Vagina (tissue), 2 donors: ENCODE measurements at regions not wholly inside any gene's neighbourhood (a gene's known extent, or its start where the extent isn't known, plus 50 kb on each side); places are given as distances from the start of the nearest gene placed in this dataset. TPM values are rescaled to one million over a fixed set of nuclear protein-coding genes. Genes with fewer than 3 reads are reported as not detected.

ENCODE experiments used
- DNase-seq, 2 donors: peaks; one replicate each; pipeline ENCODE4 v3.0.0-alpha.2; 2017; ENCODE audit errors: extremely low spot score in 2 of 2
- H3K27ac ChIP-seq: fragments of 200-600 bp; sonication (generic); one replicate; pipeline ENCODE4 v1.5.1; 2019
- H3K27me3 ChIP-seq: fragments of 200-600 bp; sonication (generic); one replicate; pipeline ENCODE4 v1.5.1; 2019
- H3K36me3 ChIP-seq, 2 donors: fragments of 200-600 bp; sonication (generic); one replicate each; pipeline ENCODE4 v1.5.1; 2017 to 2019
- H3K4me1 ChIP-seq: fragments of 200-600 bp; sonication (generic); one replicate; pipeline ENCODE4 v1.5.1; 2019
- H3K4me3 ChIP-seq, 2 donors: fragments of 200-600 bp; sonication (generic); 1 replicate in 1 of 2; 2 replicates in 1 of 2; pipeline ENCODE4 v1.5.1; 2016 to 2019
- H3K9me3 ChIP-seq: fragments of 200-600 bp; sonication (generic); one replicate; pipeline ENCODE4 v1.5.1; 2019
- CTCF ChIP-seq, 3 experiments: fragments of 450-650 bp in 2 of 3; fragments of 200-600 bp in 1 of 3; sonication (generic) in 1 of 3; IDR thresholded peaks; one replicate each; pipeline ENCODE4 v1.5.1; 2017 to 2019; ENCODE audit warnings: antibody characterized with exemption in 3 of 3, mild to moderate bottlenecking in 2 of 3, moderate library complexity in 2 of 3
- POLR2A ChIP-seq, 2 donors: fragments of 450-650 bp; IDR thresholded peaks; one replicate each; pipeline ENCODE4 v1.6.1; 2017; ENCODE audit warnings: antibody characterized with exemption in 2 of 2, mild to moderate bottlenecking in 2 of 2, moderate library complexity in 2 of 2
- POLR2AphosphoS5 ChIP-seq, 2 donors: sonication (generic); formaldehyde crosslinking; IDR thresholded peaks; one replicate each; pipeline ENCODE4 v1.9.0; 2017; ENCODE audit warnings: antibody characterized with exemption in 2 of 2, mild to moderate bottlenecking in 2 of 2, low read depth in 1 of 2; ENCODE audit not compliant: insufficient read depth in 1 of 2
- intact Hi-C: fragments of 100-400 bp; cut with DNase I; formaldehyde crosslinking; loops from one replicate; pipeline ENCODE4 v1.15.1; 2023
- microRNA counts, 2 donors: library from miRNA; unstranded; fragments of <30 nt; microRNA quantifications; one replicate each; lab custom pipeline; 2016 to 2017
- microRNA-seq: library from miRNA; unstranded; fragments of <30 nt; microRNA quantifications from one replicate; pipeline ENCODE4, GENCODE V29; 2017; ENCODE audit warnings: borderline number of aligned reads, borderline replicate concordance
- small RNA-seq: library from RNA; depleted of rRNA; stranded (forward); fragments of <200 nt; gene quantifications from one replicate; pipeline ENCODE3, GENCODE V24; 2016

DNA sequence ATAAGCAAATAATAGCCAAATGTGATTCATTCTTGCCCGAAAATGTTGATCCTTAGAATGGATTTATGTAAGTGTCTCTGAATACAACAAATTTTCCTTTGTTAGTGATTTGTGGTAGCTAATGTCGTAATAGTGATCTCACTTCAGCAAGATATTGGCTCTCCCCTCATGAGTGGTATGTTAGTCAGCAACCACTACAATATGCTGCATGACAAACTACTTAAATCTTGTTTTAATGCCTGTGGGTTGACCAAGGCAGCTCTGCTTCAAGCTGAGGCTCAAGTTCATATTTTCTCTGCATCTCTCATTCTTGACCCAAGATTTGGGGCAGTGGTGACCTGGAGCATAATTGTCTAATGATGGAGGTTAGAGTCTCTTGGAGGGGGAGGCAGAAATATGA is 49.8 kb upstream of the GALNT15 start:
- TF ChIP-seq POLR2A (IDR thresholded peaks at IDR 0.05) (no peak), CTCF (IDR thresholded peaks at IDR 0.05) (no peak), POLR2AphosphoS5 (IDR thresholded peaks at IDR 0.05; ENCODE audit: insufficient read depth in 1 of 2, low read depth in 1 of 2) (no peak)
- DNase-seq: no peak
- H3K9me3 ChIP-seq: no peaks in the 10 kb centered on the region
- H3K4me1 ChIP-seq: no peaks in the 10 kb centered on the region
- H3K36me3 ChIP-seq: no peaks in the 10 kb centered on the region
- no peak overlapping the region for H3K27ac ChIP-seq
- intact Hi-C loops: no loop called here
- H3K27me3 ChIP-seq: no peaks in the 10 kb centered on the region
- H3K4me3 ChIP-seq: no peak overlapping the region

MicroRNAs in the stretch of these regions (microRNA counts, 767-probe panel; counts per million panel counts)
- microRNA hsa-miR-563 (lab: Ali Mortazavi, UCI): 238 to 261 counts per million in 2 donors

Small RNA genes lying in the stretch of these regions (microRNA-seq; reads per million reads assigned to microRNA genes)
- not detected for gene MIR563

Small RNA genes lying in the stretch of these regions (small RNA-seq; reads per million reads assigned to genes)
- not detected for gene MIR563
